ENCODE measurements at regions not wholly inside any gene's neighbourhood (a gene's known extent, or its start where the extent isn't known, plus 50 kb on each side); places are given as distances from the start of the nearest gene placed in this dataset.

DNA sequence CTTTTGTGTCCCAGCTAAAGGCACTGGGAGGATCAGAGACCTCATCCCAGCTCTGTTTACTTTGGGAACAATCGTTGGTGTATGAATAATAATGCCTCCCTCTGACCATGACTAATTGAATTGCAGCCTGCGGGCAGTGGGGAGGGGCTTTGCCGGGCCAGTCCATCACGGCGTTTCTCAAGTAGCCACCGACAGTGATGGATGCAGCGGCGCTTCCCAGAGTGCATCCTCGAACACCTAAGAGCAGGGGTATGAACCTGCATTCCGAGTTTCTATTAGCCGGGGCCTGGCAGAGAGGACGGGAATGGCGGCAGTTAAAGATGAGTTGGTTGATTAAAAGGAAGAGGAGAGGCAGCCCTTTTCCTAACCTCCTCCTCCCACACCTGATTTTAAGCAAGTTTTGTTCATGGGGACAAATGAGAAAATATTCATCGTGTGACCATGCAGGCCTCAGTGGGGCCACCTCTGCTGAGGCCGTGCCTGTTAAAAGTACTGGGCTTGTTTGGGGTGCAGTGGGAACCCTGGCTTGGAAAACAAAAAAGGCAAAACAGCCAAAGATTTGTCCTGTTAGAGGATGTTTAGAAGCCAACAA is 154.1 kb downstream of the FOXA2 start:
- DNase-seq, result no peak

DNA sequence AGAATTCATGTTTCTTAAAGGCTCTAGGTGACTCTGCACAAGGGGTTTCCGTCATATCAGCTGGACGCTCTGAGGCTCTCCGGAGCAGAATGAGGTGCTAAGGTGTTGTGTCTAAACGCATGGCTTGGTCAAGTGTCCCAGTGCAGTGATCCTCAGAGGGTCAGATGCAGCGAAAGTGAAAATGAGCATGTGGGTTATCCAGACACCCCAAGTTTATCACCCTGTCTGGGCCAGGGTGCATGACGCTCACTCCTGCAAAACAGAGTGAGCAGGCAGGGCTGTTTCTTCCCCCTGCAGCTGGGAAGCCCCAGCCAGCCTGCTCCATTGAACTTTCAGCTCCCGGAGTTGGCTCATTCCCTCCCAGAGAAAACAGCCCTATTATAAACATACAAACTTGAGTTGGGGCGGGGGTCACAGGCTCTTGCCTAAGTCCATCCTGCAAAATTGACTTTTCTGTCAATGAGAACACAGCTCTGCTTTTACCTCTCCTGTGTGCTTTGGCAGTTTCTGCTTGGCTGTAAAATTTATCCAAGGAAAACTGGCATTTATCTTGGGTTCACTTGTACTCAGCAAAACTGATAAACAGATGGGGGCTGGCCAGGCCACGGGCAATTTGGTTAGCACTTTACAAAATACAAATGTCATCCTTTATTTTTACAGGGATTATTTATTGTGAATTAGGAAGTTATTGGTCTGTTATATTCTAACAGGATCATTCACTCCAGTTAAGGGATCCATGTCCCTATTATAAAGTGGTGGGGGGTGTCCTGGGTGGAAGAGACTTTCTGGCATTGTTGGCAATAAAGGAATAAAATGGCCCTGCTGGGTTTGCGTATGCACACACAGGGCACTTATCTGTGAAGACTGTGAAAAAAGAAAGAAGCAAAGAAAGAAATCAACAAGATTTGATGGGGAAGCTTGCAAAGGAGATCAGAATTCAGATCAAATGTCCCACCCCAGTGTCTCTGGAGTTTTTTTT is 154.9 kb downstream of the FOXA2 start:
- DNase-seq, result no peak

DNA sequence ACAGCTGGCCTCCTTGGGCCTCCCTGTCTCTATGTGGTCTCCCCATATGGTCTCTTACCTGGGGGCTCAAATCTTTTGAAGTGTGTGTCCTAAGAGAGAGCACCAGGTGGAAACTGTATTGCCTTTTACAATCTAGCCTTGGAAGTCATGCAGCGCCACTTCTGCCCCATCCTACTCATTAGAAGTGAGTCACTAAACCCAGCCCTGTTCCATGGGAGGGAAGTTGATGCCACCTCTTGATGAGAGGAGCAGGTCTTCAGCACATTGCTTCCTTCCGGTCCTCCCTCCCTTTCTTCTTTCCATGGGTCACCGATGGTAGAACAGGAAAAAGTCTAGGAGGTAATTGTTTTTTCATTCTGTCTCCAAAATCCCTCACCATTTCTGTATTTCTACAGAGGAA is 156.3 kb downstream of the FOXA2 start:
- DNase-seq, result no peak

DNA sequence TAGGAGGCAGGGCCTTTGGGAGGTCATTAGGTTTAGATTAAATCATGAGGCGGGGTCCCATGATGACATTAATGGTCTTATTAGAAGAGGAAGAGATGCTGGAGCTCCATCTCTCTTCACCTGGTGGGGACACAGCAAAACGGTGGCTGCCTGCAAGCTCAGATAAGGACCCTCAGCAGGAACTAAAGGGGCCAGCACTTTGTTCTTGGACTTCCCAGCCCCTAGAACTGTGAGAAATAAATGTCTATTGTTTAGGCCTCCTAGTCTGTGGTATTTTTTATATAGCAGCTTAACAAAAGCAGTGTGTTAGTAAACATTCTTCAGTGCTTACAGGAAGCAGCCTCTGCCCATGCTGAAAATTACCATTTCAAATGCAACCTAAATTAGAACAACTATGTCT is 157.6 kb downstream of the FOXA2 start:
- no peak for DNase-seq

DNA sequence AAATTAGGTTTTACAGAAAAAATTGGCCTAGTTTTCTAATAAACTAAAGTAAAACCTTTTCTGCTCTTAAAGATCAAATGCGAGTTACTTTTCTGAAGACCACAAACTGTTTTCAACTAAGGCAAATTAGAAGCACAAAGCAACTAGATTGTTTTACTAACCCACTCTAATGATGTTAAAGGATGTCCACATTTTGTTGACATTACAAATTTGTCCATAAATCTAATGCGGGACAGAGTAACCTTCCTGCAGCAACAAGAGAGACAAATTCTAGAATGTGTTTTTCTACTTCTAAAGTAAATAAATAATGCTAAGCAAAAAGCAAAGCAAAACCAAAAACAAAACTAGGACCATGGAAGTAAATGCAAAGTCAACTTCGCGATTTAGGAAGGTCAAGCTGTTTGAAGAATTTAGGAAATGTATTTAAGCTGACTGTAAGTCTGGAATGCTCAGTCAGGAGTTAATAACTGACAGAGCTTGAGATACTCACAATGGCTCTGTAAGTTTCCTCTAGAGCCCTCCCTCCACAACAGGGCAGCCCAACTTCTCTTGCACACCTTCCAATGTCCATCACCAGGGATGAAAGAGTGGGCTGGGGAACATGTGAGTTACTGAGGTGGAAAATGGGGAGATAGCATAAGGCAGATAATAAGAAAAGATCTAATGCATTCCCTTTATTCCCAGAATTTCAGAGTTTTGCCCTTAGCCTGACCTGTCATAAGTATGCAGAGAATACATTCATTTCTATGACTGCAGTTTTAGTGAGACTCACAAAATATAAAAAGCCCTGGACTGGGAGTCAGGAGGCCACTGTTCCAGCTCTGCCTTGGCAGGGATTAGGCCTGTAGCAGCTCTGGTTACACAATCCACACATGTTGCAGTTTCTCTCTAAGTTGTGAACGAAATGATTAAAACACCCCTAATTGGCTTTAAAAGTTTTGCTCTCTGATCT is 158.8 kb downstream of the FOXA2 start:
- DNase-seq, result no peak

DNA sequence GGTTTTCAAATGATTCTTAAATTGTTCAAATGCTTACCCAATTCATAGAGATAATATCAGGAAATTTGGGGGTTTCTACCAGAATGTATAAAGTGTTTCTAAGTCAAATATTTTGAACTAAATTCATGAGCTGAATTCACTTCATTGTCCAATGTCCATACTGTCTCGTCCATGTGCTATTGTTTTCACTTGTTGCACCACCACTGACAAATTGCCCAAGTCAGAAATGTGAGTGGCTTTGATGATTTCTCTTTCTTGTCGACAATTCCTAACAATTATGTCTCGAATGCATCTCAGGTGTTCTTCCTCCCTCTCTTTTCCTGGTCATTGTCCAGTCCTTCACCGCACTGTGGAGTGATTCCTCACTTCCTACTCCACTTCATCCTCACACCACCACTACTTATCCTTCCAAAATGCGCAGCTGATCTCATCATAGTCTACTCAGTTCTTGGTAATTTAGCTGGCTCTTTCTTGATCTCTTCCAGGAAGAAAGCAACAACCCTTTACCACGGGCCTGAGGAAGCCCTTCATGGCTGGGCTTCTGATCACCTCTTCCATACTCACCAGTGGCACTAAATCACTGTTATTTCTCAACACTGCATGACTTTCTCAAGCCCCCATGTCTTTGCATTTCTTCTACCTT is 161.1 kb downstream of the FOXA2 start:
- no peak for DNase-seq

DNA sequence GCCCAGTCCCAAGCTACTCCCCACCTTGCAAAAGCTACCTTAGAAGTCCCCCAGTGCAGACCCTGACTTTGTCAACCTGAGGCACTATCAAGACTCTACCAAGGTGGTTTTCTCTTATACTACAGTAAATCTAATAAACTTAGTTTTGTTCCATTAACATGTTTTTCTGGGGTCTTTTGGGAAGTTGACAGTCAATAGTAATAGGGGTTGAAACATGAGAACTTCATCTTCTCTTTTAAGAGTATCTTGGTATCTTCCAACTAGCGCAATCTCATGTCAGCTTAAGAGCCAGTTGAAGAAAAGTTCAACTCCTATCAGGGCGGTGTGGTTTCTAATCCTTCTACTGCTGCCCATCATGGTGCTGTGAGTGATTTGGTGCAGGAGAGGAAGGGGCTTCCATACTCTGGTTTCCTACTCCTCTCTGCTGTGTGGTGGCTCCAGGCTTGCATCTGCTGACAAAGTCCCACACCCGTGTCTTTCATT is 164.2 kb downstream of the FOXA2 start:
- no peak for DNase-seq

DNA sequence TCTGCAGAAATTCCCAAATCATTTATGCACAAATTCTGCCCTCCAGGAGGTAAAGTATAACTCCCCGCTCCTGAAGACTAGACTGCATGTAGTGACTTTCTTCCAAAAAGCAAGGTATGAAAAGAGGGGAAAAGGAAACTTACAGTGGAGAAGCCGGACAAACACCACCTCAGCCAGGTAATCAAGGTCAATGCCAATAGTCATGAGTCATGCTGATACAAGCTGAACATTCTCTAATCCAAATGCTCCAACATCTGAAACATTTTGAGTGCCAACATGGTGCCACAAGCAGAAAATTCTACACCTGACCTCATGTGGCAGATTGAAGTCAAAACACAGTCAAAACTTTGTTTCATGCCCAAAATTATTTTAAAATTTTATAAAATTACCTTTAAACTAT is 165.6 kb downstream of the FOXA2 start:
- no peak for DNase-seq

DNA sequence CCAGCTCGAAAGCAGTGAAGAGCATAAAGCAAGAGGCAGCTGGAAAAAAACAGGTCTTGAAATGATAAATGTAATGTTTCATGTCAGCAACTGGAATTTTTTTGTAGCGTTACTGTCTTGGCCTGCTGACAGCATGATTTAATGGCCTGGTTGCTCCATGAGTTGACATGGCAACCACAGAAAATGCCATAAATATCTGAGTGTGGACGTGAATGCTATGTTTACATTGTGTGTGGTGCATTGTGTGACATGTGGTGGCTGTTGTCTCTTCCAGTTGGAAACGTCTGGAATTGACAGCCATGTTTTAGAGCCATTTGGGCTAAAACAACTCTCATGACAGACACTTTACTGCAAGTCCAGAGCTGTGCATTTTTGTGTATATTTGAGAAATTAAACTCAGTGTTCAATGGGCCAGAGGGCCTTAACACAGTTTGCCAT is 170.0 kb downstream of the FOXA2 start:
- DNase-seq, result no peak

DNA sequence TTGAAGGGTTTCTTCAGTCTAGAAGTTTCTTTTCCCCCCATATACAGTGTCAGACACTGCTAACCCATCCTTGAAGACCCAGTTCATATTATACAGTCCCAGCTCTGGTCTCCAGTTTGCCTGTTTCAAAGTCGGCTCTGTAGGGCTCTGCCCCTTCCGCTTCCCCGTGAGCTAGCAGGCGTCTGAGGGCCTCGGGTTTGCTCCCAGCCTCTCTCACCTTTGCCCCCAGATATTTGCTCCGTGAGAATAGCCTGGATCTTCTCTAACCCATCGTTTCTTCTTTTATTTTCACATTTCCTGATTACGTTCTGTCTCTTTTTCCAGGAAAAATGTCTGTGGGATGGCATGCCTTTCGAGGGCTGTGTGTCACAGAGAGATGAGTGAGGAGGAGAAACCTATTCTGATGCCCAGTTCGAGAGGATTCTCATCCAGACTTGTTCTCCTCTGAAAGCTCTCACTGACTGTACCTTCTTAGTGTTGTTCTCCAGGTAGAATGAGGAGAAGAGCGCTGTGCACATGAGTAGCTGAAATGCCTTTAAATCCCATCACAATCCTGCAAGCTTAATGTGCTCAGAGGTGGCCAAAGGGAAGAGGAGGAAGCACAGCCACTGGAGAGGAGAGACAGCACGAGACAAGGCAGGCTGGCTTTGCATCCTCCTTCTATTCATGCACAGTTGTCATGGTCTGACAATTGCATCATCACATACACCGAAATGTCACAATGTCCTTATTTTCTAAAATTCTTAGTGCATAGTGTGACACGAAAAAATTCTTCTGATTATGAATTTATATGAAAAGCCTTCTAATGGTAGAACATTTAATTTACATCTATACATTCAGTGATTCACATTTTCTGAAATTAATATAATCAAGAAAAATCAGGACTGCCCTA is 171.1 kb downstream of the FOXA2 start:
- no peak for DNase-seq

DNA sequence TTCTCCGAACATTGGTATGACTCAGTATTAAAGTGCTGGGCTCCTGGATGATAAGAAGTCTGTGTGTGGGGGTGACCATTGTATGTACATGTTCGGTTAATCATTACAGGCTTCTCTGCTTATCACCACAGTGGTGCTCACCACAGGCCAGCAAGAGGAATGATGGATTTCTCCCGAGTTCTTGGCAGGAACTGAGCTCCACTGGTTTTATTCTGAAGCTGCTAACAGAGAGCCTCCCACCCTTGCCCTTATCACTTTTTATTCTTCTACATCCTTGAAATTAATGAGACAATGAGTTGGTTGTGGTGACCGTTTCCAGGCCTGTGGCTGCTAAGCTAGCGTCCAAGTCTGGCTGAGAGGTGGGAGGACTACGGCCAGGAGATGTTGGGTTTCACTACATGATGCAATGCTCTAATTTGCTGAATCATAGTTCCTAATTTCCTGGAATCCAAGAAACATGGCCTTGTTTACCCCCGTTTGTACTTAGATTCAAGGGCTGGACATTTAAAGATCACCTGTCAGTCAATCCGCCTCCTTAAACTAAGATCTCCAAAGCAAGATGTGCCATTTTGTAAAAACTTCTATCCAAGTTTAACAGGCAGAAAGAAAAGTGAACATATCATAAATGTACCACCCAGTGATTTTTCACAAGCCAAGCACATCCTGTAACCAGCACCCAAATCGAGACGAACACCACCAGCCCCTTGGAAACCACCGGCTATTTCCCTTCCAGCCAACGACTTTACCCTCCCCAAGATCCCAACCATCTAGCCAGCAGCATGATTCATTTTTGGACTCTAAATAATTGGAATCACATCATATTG is 172.5 kb downstream of the FOXA2 start:
- no peak for DNase-seq

DNA sequence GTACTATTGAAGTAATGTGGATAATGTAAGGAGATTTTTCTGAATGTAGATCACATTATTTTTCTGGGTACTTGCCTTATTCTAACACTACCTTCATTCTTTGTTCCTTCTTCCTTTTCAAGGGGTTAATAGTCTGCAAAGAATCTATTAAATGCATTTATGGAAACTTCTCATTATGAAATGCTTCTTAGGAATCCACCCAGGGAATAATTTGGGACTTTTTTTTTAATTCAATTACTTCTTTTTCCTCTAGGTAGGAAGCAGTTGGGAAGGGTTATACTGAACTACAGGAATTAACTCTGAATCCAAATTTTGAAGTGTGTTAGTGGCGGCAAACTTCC is 173.1 kb downstream of the FOXA2 start:
- DNase-seq, result no peak

DNA sequence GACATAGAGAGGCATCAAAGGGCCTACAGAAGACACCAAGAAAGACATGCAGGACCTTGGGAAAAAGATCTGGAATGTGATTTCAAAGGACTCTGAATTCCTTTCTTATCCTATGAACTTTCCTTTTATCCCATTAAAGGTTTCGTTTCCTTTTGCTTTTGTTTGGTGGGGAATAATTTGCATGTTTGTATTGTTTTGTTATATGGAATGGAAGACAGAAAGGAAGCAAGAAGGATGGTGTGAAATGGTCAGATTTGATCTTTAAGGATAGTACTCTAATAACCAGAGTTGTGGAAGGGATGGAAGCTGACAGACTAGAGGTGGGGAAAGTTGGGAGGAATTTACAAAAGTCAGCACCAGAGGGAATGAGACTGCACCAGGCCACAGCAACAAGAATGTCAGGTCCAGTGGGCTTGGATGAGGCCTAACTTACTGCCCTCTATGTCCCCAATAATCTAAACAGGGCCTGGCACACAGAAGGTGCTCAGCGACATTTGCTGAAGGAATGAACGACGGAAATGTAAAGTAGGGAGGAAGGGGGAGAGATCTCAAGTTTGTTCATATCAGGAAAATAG is 173.7 kb downstream of the FOXA2 start:
- no peak for DNase-seq

DNA sequence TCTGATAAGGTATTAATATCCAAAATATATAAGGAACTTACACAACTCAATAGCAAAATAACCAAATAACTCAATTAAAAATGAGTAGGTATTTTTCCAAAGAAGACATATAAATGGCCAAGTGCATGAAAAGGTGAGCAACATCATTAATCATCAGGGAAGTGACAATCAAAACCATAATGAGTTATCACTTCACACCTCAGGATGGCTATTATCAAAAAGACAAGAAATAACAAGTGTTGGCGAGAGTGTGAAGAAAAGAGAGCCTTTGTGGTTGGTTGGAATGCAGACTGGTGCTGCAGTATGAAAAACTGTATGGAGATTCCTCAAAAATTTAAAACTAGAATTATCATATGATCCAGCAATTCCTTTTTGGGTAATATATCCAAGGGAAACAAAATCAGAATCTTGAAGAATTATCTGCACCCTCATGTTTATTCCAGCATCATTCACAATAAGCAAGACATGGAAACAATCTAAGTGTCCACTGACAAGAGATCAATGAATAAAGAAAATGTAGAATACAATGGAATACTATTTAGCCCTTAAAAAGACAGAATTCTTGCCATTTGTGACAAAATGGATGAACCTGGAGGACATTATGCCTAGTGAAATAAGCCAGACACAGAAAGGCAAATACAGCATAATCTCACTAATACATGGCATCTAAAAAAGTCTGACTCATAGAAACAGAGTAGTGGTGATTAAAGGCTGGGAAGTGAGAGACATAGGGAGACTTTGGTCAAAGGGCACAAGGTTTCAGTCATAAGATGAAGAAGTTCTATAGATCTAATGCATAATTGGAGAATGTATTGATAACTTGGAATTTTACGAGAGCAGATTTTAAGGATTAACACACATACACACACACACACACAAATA is 175.6 kb downstream of the FOXA2 start:
- DNase-seq, result no peak

DNA sequence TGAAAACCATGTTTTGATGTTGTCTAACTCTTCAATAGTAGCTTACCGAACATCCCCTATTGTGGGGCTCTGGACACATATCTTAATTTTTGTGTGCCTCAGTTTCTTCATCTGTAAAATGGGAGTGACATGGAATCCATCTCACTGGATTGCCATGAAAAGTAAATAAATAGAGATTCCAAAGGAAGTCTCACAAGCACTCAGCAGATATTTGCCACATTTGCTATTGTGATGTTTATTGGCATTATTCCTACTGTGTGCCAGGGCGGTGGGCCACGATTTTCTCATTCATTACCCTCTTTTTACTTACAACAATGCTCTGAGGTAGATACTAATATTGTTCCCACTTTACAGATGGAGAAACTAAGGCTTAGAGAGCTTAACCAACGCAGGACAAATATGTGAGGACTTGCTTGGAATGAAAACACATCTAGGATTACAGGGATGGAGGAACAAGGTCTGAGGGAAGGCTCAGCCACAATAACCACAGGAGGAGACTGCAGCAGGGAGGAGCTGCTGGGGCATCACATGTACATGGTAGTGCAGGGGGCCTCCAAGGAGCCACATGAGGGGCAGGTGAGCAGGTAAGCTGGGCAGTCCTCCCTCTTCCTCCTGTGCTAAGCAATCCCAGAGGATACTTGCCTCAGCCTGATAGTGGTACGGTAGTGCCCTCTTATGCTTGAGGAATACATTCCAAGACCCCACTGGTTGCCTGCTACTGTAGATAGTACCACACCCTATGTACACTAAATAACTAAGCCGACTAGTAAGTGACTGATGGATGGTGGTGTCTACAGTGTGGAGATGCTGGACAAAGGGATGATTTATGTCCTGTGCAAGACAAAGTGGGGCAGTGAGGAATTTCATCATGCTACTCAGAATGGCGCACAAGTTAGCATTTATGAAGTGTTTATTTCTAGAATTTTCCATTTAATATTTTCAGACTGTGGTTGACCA is 176.9 kb downstream of the FOXA2 start:
- DNase-seq, result no peak

DNA sequence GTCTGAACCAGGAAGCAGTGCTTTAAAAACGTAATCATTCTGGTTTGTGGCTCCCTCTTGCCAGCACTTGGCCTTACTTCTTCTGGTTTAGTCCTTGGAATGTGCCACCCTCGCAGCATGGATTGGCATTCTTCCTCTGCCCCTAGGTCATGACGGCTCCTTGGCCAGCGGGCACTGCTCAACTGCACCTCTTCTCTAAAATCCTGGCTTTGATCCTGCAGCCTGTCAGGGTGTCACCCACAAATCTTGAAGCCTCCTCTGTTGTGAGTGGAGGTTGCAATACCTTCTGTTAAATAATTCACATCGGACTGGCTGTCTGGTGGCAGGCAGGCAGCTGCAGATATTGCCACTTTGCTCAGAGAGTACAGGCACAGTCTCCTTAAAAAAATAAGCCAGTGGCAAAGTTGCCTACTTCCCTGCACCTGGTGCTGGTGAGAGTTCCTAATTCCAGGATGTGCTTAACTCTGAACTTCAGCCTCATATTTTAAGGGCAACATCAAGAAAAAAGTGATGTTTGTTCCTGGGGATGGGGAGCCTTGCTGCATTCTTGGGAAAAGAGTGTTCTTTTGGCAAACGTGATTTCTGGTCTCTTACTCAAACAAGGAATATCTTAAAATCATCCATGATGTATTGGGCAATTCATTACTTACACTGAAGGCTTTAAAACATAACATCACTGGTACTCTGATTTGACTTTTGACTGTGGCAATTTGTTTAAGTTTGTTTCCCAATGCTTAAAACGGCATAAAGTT is 179.8 kb downstream of the FOXA2 start:
- no peak for DNase-seq
